GM23338 (cell line): ENCODE measurements at regions not wholly inside any gene's neighbourhood (a gene's known extent, or its start where the extent isn't known, plus 50 kb on each side); places are given as distances from the start of the nearest gene placed in this dataset.
A peak's percentile ranks its signal among the peaks of the same experiment; 100 is the strongest.

ENCODE experiments used
- ATAC-seq: fragments of 200-7000 bp; cut with Tn5 transposase; 3 replicates; pipeline ENCODE4 v1.9.1; 2020
- DNase-seq: peaks from one replicate; pipeline ENCODE4 v3.0.0-alpha.2; 2015; ENCODE audit warnings: low spot score
- H2AFZ ChIP-seq: fragments of 200-600 bp; sonication (generic); 2 replicates; pipeline ENCODE4 v1.8.0; 2016; ENCODE audit warnings: antibody characterized with exemption, mild to moderate bottlenecking, moderate library complexity
- H3F3A ChIP-seq: fragments of 200-600 bp; sonication (generic); replicated peaks from 2 replicates; pipeline ENCODE4 v1.8.0; 2017; ENCODE audit warnings: antibody characterized with exemption, mixed run types, low read depth
- H3K27ac ChIP-seq: fragments of 200-600 bp; sonication (generic); 2 replicates; pipeline ENCODE4 v1.6.1; 2016; ENCODE audit warnings: low read depth
- H3K27me3 ChIP-seq: fragments of 200-600 bp; sonication (generic); 2 replicates; pipeline ENCODE4 v1.8.0; 2016; ENCODE audit warnings: mild to moderate bottlenecking, mixed run types, moderate library complexity; ENCODE audit not compliant: insufficient read depth
- H3K36me3 ChIP-seq: fragments of 200-600 bp; sonication (generic); 2 replicates; pipeline ENCODE4 v1.8.0; 2016; ENCODE audit warnings: mild to moderate bottlenecking; ENCODE audit not compliant: insufficient read depth
- H3K4me1 ChIP-seq: fragments of 200-600 bp; sonication (generic); 2 replicates; pipeline ENCODE4 v1.8.0; 2016; ENCODE audit warnings: mild to moderate bottlenecking, moderate library complexity; ENCODE audit not compliant: insufficient read depth
- H3K4me2 ChIP-seq: fragments of 200-600 bp; sonication (generic); 2 replicates; pipeline ENCODE4 v1.7.1; 2017; ENCODE audit warnings: mixed run types
- H3K4me3 ChIP-seq: fragments of 200-600 bp; sonication (generic); 2 replicates; pipeline ENCODE4 v1.6.1; 2016; ENCODE audit warnings: mixed run types
- H3K79me2 ChIP-seq: fragments of 200-600 bp; sonication (generic); replicated peaks from 2 replicates; pipeline ENCODE4 v1.8.0; 2017; ENCODE audit warnings: mild to moderate bottlenecking; ENCODE audit not compliant: insufficient read depth
- H3K9me2 ChIP-seq: fragments of 200-600 bp; sonication (generic); 2 replicates; pipeline ENCODE4 v1.8.0; 2017; ENCODE audit not compliant: insufficient read depth
- H4K20me1 ChIP-seq: fragments of 200-600 bp; sonication (generic); replicated peaks from 2 replicates; pipeline ENCODE4 v1.8.0; 2017; ENCODE audit warnings: mild to moderate bottlenecking; ENCODE audit not compliant: insufficient read depth
- H3K27ac Mint-ChIP-seq: 2 replicates; pipeline ENCODE4 v1.8.0; 2020; ENCODE audit warnings: inconsistent platforms, mild to moderate bottlenecking, moderate library complexity, mixed read lengths
- H3K27me3 Mint-ChIP-seq: 3 replicates; pipeline ENCODE4 v1.8.0; 2022; ENCODE audit warnings: low read depth, mild to moderate bottlenecking, moderate library complexity, mixed read lengths, inconsistent platforms; ENCODE audit not compliant: insufficient read depth, poor library complexity
- H3K36me3 Mint-ChIP-seq: 3 replicates; pipeline ENCODE4 v1.8.0; 2021; ENCODE audit warnings: low read depth, mild to moderate bottlenecking, inconsistent platforms, moderate library complexity, mixed read lengths
- H3K4me1 Mint-ChIP-seq: 3 replicates; pipeline ENCODE4 v1.8.0; 2020; ENCODE audit warnings: mild to moderate bottlenecking, inconsistent platforms, mixed read lengths
- H3K4me3 Mint-ChIP-seq: 3 replicates; pipeline ENCODE4 v1.8.0; 2021; ENCODE audit warnings: moderate library complexity, mild to moderate bottlenecking, inconsistent platforms, mixed read lengths
- H3K9me3 Mint-ChIP-seq: 3 replicates; pipeline ENCODE4 v1.8.0; 2020; ENCODE audit warnings: moderate library complexity, mild to moderate bottlenecking, inconsistent platforms, mixed read lengths
- CREB1 ChIP-seq: fragments of 250-450 bp; sonication (Bioruptor Pico); IDR thresholded peaks from 2 replicates; pipeline ENCODE4 v1.5.0; 2020; ENCODE audit warnings: low read depth, mild to moderate bottlenecking, moderate library complexity
- ETS1 ChIP-seq: IDR thresholded peaks from 2 replicates; pipeline ENCODE4 v1.6.1; 2016; ENCODE audit warnings: antibody characterized with exemption
- EZH2 ChIP-seq: fragments of 200-600 bp; sonication (generic); IDR thresholded peaks from one replicate; pipeline ENCODE4 v1.8.0; 2017; ENCODE audit warnings: antibody characterized with exemption, mild to moderate bottlenecking, low read depth; ENCODE audit not compliant: unreplicated experiment
- EZH2phosphoT487 ChIP-seq: fragments of 200-600 bp; sonication (generic); IDR thresholded peaks from one replicate; pipeline ENCODE4 v1.8.1; 2018; ENCODE audit warnings: antibody characterized with exemption; ENCODE audit not compliant: unreplicated experiment
- JUNB ChIP-seq: IDR thresholded peaks from one replicate; pipeline ENCODE4 v1.6.1; 2016; ENCODE audit warnings: antibody characterized with exemption; ENCODE audit not compliant: unreplicated experiment
- NANOG ChIP-seq: IDR thresholded peaks from 2 replicates; pipeline ENCODE4 v1.6.1; 2016; ENCODE audit warnings: antibody characterized with exemption, borderline replicate concordance
- POLR2AphosphoS5 ChIP-seq: IDR thresholded peaks from 2 replicates; pipeline ENCODE4 v1.6.1; 2016; ENCODE audit warnings: antibody characterized with exemption, low read depth
- REST ChIP-seq: IDR thresholded peaks from one replicate; pipeline ENCODE4 v1.6.1; 2018; ENCODE audit warnings: antibody characterized with exemption; ENCODE audit not compliant: unreplicated experiment
- STAT1 ChIP-seq: IDR thresholded peaks from one replicate; pipeline ENCODE4 v1.6.1; 2016; ENCODE audit warnings: antibody characterized with exemption; ENCODE audit not compliant: unreplicated experiment
- ZNF114 ChIP-seq: fragments of 250-450 bp; sonication (Bioruptor Pico); IDR thresholded peaks from 2 replicates; pipeline ENCODE4 v1.5.0; 2020; ENCODE audit warnings: mild to moderate bottlenecking, moderate library complexity
- ZNF331 ChIP-seq: fragments of 250-450 bp; sonication (Bioruptor Pico); IDR thresholded peaks from 2 replicates; pipeline ENCODE4 v1.5.0; 2020; ENCODE audit warnings: low read depth, mild to moderate bottlenecking, moderate library complexity
- ZNF462 ChIP-seq: fragments of 250-450 bp; sonication (Bioruptor Pico); IDR thresholded peaks from 2 replicates; pipeline ENCODE4 v1.5.0; 2020; ENCODE audit warnings: mild to moderate bottlenecking, moderate library complexity
- TF ChIP-seq, protein P1 (sequence below), 2 experiments: fragments of 200-600 bp in 1 of 2; sonication (generic) in 1 of 2; conservative IDR thresholded peaks; 2 replicates each; pipeline versions ENCODE4 v1.5.1 to v1.6.1; 2016 to 2017; ENCODE audit warnings: antibody characterized with exemption in 2 of 2, low read depth in 2 of 2, mild to moderate bottlenecking in 2 of 2, moderate library complexity in 1 of 2

DNA sequence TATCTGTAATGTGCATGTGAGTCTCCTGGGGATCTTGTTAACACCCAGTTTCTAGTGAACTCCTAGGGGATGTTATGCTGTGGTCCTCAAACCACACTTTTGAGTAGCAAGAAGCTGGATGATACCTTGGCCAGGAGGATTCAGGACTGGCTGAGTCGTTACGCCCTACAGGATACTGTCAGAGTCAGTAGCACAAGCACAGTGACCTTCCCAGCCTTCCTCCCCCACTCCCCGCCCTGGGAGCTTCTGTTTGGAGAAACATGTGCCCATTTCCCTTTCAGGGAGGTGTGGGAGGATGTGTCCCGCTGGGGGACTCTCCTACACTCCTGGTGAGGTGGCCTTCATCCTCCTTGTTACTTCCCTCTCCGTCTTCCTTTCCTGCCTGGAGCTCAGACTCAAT, 76.4 kb upstream of the TRPM1 start (continued):
- TF ChIP-seq POLR2AphosphoS5, result no peak
- no peak for TF ChIP-seq NANOG
- TF ChIP-seq ZNF114 (CRISPR knock-in tag), result no peak
- TF ChIP-seq STAT1, result no peak
- no peak for TF ChIP-seq CREB1 (CRISPR knock-in tag)

DNA sequence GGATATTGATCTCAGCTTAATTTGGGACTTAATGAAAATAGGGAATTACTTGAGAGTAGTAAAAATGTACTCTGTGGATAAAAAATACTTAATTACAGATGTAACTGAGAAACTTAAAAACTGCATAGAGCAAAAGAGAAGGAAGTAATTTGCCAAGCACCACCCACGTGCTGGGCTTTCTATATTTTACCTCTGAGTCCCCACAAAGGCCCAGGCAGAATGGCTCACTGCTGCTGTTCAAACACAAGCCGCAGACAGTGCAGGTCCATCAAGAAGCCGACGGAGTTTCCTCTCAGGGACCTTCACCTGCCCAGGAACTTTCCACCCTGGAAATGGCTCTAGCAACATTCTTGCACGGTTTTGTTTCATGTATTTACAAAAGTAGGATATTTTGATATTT, 77.2 kb upstream of the TRPM1 start:
- Histone ChIP-seq H3K4me2 (no peak overlapping the region), H3F3A (no peaks in the 10 kb centered on the region), H3K79me2 (no peaks in the 10 kb centered on the region), H3K27ac (no peak overlapping the region), H2AFZ (0 out of 2 replicates have a peak overlapping the region, but pooled peaks have one; percentile 91), H4K20me1 (no peaks in the 10 kb centered on the region), H3K27me3 (no peaks in the 10 kb centered on the region), H3K4me1 (no peaks in the 10 kb centered on the region; the same call in 1 of the 2 replicates), H3K36me3 (0 out of 2 replicates have a peak, but pooled peaks cover 6% of the 10 kb centered on the region), H3K9me2 (no peaks in the 10 kb centered on the region), H3K4me3 (no peak overlapping the region)
- Mint-ChIP-seq H3K9me3 (peaks cover 12% of the 10 kb centered on the region), H3K27ac (no peak overlapping the region), H3K27me3 (peaks cover 4% of the 10 kb centered on the region), H3K4me3 (no peak overlapping the region), H3K36me3 (peaks cover 6% of the 10 kb centered on the region; the same call in 2 of the 3 replicates), H3K4me1 (peaks cover 14% of the 10 kb centered on the region)
- ATAC-seq (no peak), DNase-seq (no peak)
- TF ChIP-seq ZNF462 (CRISPR knock-in tag) (no peak), ETS1 (no peak), ZNF331 (CRISPR knock-in tag) (no peak), JUNB (no peak), REST (no peak), ZNF114 (CRISPR knock-in tag) (no peak), EZH2 (no peak), POLR2AphosphoS5 (no peak), NANOG (no peak), STAT1 (no peak), CREB1 (CRISPR knock-in tag) (no peak), EZH2phosphoT487 (no peak)
- TF ChIP-seq, protein P1, sequence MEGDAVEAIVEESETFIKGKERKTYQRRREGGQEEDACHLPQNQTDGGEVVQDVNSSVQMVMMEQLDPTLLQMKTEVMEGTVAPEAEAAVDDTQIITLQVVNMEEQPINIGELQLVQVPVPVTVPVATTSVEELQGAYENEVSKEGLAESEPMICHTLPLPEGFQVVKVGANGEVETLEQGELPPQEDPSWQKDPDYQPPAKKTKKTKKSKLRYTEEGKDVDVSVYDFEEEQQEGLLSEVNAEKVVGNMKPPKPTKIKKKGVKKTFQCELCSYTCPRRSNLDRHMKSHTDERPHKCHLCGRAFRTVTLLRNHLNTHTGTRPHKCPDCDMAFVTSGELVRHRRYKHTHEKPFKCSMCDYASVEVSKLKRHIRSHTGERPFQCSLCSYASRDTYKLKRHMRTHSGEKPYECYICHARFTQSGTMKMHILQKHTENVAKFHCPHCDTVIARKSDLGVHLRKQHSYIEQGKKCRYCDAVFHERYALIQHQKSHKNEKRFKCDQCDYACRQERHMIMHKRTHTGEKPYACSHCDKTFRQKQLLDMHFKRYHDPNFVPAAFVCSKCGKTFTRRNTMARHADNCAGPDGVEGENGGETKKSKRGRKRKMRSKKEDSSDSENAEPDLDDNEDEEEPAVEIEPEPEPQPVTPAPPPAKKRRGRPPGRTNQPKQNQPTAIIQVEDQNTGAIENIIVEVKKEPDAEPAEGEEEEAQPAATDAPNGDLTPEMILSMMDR (conservative IDR thresholded peaks at IDR 0.05; ENCODE audit: low read depth in 2 of 2), result no peak
